ENCODE measurements at regions not wholly inside any gene's neighbourhood (a gene's known extent, or its start where the extent isn't known, plus 50 kb on each side); places are given as distances from the start of the nearest gene placed in this dataset.
A peak's percentile ranks its signal among the peaks of the same experiment; 100 is the strongest.

DNA sequence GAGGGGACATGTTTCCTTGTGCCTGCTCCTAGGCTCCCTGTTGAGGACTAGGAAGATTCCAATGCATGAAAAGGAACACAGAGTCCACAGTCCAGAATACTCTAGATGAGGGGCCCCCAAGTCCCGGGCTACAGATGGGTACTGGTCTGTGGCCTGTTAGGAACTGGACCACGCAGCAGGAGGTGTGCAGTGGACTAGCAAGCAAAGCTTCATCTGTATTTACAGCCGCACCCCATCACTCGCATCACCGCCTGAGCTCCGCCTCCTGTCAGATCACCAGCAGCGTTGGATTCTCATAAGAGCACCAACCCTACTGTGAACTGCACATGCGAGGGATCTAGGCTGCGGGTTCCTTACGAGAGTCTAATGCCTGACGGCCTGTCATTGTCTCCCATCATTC is 233.0 kb upstream of the MKLN1 start:
- Histone ChIP-seq H3K36me3 (peaks cover 4 to 27% (median 13%) of the 10 kb centered on the region in 4 donors), H3K4me1 (peaks cover 67 to 99% (median 97%) of the 10 kb centered on the region in 4 donors), H3K4me3 (no peak overlapping the region), H3K27ac (replicated peaks in 1 of 4) (no peak overlapping the region), H3K27me3 (no peaks in the 10 kb centered on the region), H3K9me3 (no peaks in the 10 kb centered on the region)
- no peak for DNase-seq (ENCODE audit: extremely low spot score)
- WGBS, result 97% methylated on average over 11 of the region's 11 CpGs
- TF ChIP-seq POLR2AphosphoS5 (IDR thresholded peaks at IDR 0.05) (no peak), EP300 (IDR thresholded peaks at IDR 0.05) (no peak), POLR2A (IDR thresholded peaks at IDR 0.05; ENCODE audit: low read depth) (no peak)
- TF ChIP-seq, protein P1, sequence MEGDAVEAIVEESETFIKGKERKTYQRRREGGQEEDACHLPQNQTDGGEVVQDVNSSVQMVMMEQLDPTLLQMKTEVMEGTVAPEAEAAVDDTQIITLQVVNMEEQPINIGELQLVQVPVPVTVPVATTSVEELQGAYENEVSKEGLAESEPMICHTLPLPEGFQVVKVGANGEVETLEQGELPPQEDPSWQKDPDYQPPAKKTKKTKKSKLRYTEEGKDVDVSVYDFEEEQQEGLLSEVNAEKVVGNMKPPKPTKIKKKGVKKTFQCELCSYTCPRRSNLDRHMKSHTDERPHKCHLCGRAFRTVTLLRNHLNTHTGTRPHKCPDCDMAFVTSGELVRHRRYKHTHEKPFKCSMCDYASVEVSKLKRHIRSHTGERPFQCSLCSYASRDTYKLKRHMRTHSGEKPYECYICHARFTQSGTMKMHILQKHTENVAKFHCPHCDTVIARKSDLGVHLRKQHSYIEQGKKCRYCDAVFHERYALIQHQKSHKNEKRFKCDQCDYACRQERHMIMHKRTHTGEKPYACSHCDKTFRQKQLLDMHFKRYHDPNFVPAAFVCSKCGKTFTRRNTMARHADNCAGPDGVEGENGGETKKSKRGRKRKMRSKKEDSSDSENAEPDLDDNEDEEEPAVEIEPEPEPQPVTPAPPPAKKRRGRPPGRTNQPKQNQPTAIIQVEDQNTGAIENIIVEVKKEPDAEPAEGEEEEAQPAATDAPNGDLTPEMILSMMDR (IDR thresholded peaks at IDR 0.05), result no peak
- intact Hi-C loops (cut with DNase I), result no loop called here

DNA sequence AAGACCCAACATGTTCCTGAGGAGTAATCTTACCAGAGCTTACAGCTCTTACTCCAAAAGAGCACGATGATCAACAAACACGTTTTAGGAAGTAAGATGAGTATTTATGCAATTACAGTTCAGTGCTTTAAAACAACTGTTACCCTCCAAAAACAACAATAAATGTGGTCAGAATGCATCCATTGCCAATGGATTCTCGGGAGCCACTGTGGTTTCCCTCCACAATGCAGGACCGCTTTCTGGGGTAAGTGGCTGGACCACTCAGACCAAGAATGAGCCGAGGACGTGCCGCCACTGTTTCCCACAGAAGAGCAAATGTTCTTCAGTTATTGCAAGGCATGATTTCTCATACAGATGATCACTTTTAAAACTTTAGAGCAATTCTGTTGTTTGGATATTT is 232.3 kb upstream of the MKLN1 start:
- no peak for DNase-seq (ENCODE audit: extremely low spot score)
- TF ChIP-seq POLR2AphosphoS5 (IDR thresholded peaks at IDR 0.05) (no peak), POLR2A (IDR thresholded peaks at IDR 0.05; ENCODE audit: low read depth) (no peak), EP300 (IDR thresholded peaks at IDR 0.05) (no peak)
- TF ChIP-seq, protein P1 (IDR thresholded peaks at IDR 0.05), result no peak
- Histone ChIP-seq H3K36me3 (peaks cover 4 to 24% (median 14%) of the 10 kb centered on the region in 4 donors), H3K9me3 (no peaks in the 10 kb centered on the region), H3K27me3 (no peaks in the 10 kb centered on the region), H3K4me3 (no peak overlapping the region), H3K27ac (replicated peaks in 1 of 4) (no peak overlapping the region), H3K4me1 (peaks cover 70 to 99% (median 97%) of the 10 kb centered on the region in 4 donors)
- intact Hi-C loops (cut with DNase I), result no loop called here
- WGBS, result 90% methylated on average over 7 of the region's 7 CpGs

DNA sequence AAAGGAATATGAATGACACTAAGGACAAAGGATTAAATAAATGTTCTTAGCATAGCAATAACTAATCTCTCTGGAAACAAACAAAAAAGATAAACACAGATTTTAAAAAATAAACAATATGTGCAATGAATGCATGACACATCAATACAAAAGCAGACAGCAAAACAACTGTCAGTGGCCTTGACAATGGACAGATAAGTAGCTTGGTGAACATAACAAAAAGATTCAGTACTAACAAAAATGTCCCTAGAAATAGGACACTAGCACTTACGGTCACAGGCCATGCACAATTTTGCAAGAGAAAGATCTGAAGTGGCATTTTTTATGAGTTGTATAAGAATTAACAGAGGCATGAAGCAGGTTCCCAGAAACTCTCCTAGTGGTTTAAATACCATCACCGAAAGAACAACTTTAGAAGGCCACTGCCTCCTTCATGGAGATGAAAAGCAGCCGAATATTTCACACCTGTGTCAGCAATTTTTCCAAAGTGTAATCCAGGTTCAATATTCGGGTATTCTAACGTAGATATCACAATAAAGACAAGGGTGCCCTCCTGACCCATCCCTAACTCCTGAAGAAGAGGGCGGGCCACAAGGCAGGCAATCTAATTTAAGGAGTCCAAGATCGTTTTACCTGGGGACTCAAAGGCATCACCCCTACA is 231.3 kb upstream of the MKLN1 start:
- H3K9me3 ChIP-seq, result no peaks in the 10 kb centered on the region
- H3K4me3 ChIP-seq, result no peak overlapping the region
- H3K27ac ChIP-seq (replicated peaks in 1 of 4), result peak overlapping the region in 1 of 4 donors; percentile 17
- H3K36me3 ChIP-seq, result peaks cover 4 to 28% (median 16%) of the 10 kb centered on the region in 4 donors
- TF ChIP-seq, protein P1 (IDR thresholded peaks at IDR 0.05), result no peak
- H3K27me3 ChIP-seq, result no peaks in the 10 kb centered on the region
- intact Hi-C loops (cut with DNase I), result no loop called here
- H3K4me1 ChIP-seq, result peaks cover 69 to 99% (median 97%) of the 10 kb centered on the region in 4 donors
- no peak for DNase-seq (ENCODE audit: extremely low spot score)
- WGBS, result 77% methylated on average over 7 of the region's 7 CpGs

GRCh38 chr7:131097662-131098376 is 229.9 kb upstream of the MKLN1 start:
- Histone ChIP-seq H3K4me1 (peaks cover 69 to 99% (median 97%) of the 10 kb centered on the region in 4 donors), H3K36me3 (peaks cover 4 to 42% (median 16%) of the 10 kb centered on the region in 4 donors), H3K27me3 (no peaks in the 10 kb centered on the region), H3K27ac (replicated peaks in 1 of 4) (no peak overlapping the region), H3K4me3 (no peak overlapping the region), H3K9me3 (no peaks in the 10 kb centered on the region)
- 81% methylated on average over 13 of the region's 13 CpGs for WGBS
- intact Hi-C loops (cut with DNase I), result no loop called here
- TF ChIP-seq POLR2A (IDR thresholded peaks at IDR 0.05; ENCODE audit: low read depth) (no peak), EP300 (IDR thresholded peaks at IDR 0.05) (no peak)
- DNase-seq (ENCODE audit: extremely low spot score), result no peak

GRCh38 chr7:131098527-131098926 is 229.1 kb upstream of the MKLN1 start:
- DNase-seq (ENCODE audit: extremely low spot score), result no peak
- no peak for TF ChIP-seq POLR2A (IDR thresholded peaks at IDR 0.05; ENCODE audit: low read depth)
- no peak for TF ChIP-seq EP300 (IDR thresholded peaks at IDR 0.05)
- TF ChIP-seq POLR2AphosphoS5 (IDR thresholded peaks at IDR 0.05), result no peak
- TF ChIP-seq, protein P1 (IDR thresholded peaks at IDR 0.05), result no peak
- 82% methylated on average over 3 of the region's 3 CpGs for WGBS
- peak overlapping the region in 1 of 4 donors; percentile 2 for H3K27ac ChIP-seq (replicated peaks in 1 of 4)
- peaks cover 4 to 44% (median 15%) of the 10 kb centered on the region in 4 donors for H3K36me3 ChIP-seq
- H3K9me3 ChIP-seq, result no peaks in the 10 kb centered on the region
- intact Hi-C loops (cut with DNase I), result no loop called here
- H3K4me3 ChIP-seq, result no peak overlapping the region
- peaks cover 70 to 99% (median 97%) of the 10 kb centered on the region in 4 donors for H3K4me1 ChIP-seq
- H3K27me3 ChIP-seq, result no peaks in the 10 kb centered on the region

All from esophagus muscularis mucosa (tissue), 4 donors.